Karpas-422 (cell line): ENCODE measurements at regions not wholly inside any gene's neighbourhood (a gene's known extent, or its start where the extent isn't known, plus 50 kb on each side); places are given as distances from the start of the nearest gene placed in this dataset. TPM values are rescaled to one million over a fixed set of nuclear protein-coding genes. Genes with fewer than 3 reads are reported as not detected.
"Not testable (repeated sequence)": the region's sequence is repeated elsewhere in the genome, so short reads cannot be mapped to it uniquely, and the experiment has no call there.

Experiments used
- DNase-seq: peaks from one replicate; pipeline ENCODE4 v3.0.0-alpha.2; 2015
- H2AFZ ChIP-seq: fragments of 200-600 bp; sonication (generic); 2 replicates; pipeline ENCODE4 v1.6.1; 2014; ENCODE audit warnings: antibody characterized with exemption, low read length, mixed read lengths
- H3K27ac ChIP-seq: fragments of 200-600 bp; sonication (generic); 2 replicates; pipeline ENCODE4 v1.5.1; 2014; ENCODE audit warnings: mild to moderate bottlenecking, low read length, moderate library complexity
- H3K27me3 ChIP-seq: fragments of 200-600 bp; sonication (generic); 2 replicates; pipeline ENCODE4 v1.6.1; 2014; ENCODE audit warnings: low read length, mixed read lengths
- H3K36me3 ChIP-seq: fragments of 200-600 bp; sonication (generic); 2 replicates; pipeline ENCODE4 v1.6.1; 2014; ENCODE audit warnings: low read length, mixed read lengths; ENCODE audit not compliant: insufficient read depth
- H3K4me1 ChIP-seq: fragments of 200-600 bp; sonication (generic); 2 replicates; pipeline ENCODE4 v1.6.1; 2014; ENCODE audit warnings: mild to moderate bottlenecking, low read length, mixed read lengths
- H3K4me2 ChIP-seq: fragments of 200-600 bp; sonication (generic); 2 replicates; pipeline ENCODE4 v1.6.1; 2014; ENCODE audit warnings: low read length, low read depth, mild to moderate bottlenecking; ENCODE audit not compliant: poor library complexity, severe bottlenecking
- H3K4me3 ChIP-seq: fragments of 200-600 bp; sonication (generic); 2 replicates; pipeline ENCODE4 v1.5.1; 2014; ENCODE audit warnings: mild to moderate bottlenecking, antibody characterized with exemption, low read length, mixed read lengths
- H3K79me2 ChIP-seq: fragments of 200-600 bp; sonication (generic); 2 replicates; pipeline ENCODE4 v1.6.1; 2014; ENCODE audit warnings: mild to moderate bottlenecking, low read length, mixed read lengths
- H3K9ac ChIP-seq: fragments of 200-600 bp; sonication (generic); 2 replicates; pipeline ENCODE4 v1.6.0; 2014; ENCODE audit warnings: low read length
- H3K9me2 ChIP-seq: fragments of 200-600 bp; sonication (generic), shearing (Covaris generic); replicated peaks from 2 replicates; pipeline ENCODE4 v1.6.0; 2014; ENCODE audit warnings: mild to moderate bottlenecking, low read length, moderate library complexity; ENCODE audit not compliant: insufficient read depth
- H3K9me3 ChIP-seq: fragments of 300-700, 200-600 bp; sonication (generic); 2 replicates; pipeline ENCODE4 v1.6.1; 2014; ENCODE audit warnings: low read length, mixed read lengths
- H4K20me1 ChIP-seq: fragments of 200-600 bp; sonication (generic); 2 replicates; pipeline ENCODE4 v1.6.1; 2014; ENCODE audit warnings: mild to moderate bottlenecking, antibody characterized with exemption, low read length, low read depth; ENCODE audit not compliant: insufficient read depth
- small RNA-seq: library from RNA; depleted of rRNA; stranded (forward); fragments of <200 nt; gene quantifications from one replicate; pipeline ENCODE3, GENCODE V24; 2014

DNA sequence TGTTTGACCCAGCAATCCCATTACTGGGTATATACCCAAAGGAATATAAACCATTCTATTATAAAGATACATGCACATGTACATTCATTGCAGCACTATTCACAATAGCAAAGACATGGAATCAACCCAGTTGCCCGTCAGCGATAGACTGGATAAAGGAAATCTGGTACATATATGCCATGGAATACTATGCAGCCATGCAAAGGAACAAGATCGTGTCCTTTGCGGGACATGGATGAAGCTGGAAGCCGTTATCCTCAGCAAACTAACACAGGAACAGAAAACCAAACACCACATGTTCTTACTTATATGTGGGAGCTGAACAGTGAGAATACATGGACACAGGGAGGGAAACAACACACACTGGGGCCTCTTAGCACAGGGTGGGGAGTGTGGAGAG, 95.1 kb downstream of the USP22 start:
- H3K27ac ChIP-seq, H4K20me1 ChIP-seq, H3K4me2 ChIP-seq, H3K27me3 ChIP-seq, H2AFZ ChIP-seq, H3K4me3 ChIP-seq, H3K36me3 ChIP-seq, H3K9me3 ChIP-seq, H3K79me2 ChIP-seq, DNase-seq, H3K9ac ChIP-seq, H3K4me1 ChIP-seq, H3K9me2 ChIP-seq: not testable (repeated sequence)

- H2AFZ ChIP-seq, result no peak overlapping the region
- no peak overlapping the region for H3K4me3 ChIP-seq
- H3K36me3 ChIP-seq, result no peaks in the 10 kb centered on the region
- H3K4me2 ChIP-seq, result no peak overlapping the region
- no peaks in the 10 kb centered on the region for H4K20me1 ChIP-seq
- H3K27ac ChIP-seq, result no peak overlapping the region
- no peak overlapping the region for H3K9ac ChIP-seq
- no peaks in the 10 kb centered on the region for H3K79me2 ChIP-seq
- H3K27me3 ChIP-seq, result no peaks in the 10 kb centered on the region
- no peaks in the 10 kb centered on the region for H3K9me3 ChIP-seq
- H3K4me1 ChIP-seq, result no peaks in the 10 kb centered on the region
- no peak for DNase-seq
- no peaks in the 10 kb centered on the region for H3K9me2 ChIP-seq
These were observed 93.6 kb downstream of the USP22 start for GRCh38 chr17:20948984-20949777.

Small RNAs in the stretch of these regions (small RNA-seq; reads per million reads assigned to genes)
- gene AC087499.6 (not detected), gene RNU6-1178P (not detected)
